B cell (primary cell): ENCODE measurements at regions not wholly inside any gene's neighbourhood (a gene's known extent, or its start where the extent isn't known, plus 50 kb on each side); places are given as distances from the start of the nearest gene placed in this dataset.

Source experiments
- ATAC-seq: fragments of 200-7000 bp; cut with Tn5 transposase; one replicate; pipeline ENCODE4 v1.10.0; 2021; ENCODE audit warnings: low read depth, mild to moderate bottlenecking, moderate number of reproducible peaks, moderate library complexity
- CTCF ChIA-PET: fragments of 350-600 bp; sonication (Branson Sonifier 250); formaldehyde crosslinking; loops from one replicate; lab custom pipeline; 2021; ENCODE audit warnings: antibody characterized with exemption, inconsistent platforms; lab: Charles Lee
- POLR2A ChIA-PET: fragments of 350-600 bp; sonication (Branson Sonifier 250); formaldehyde crosslinking; loops from one replicate; lab custom pipeline; 2021; ENCODE audit warnings: antibody characterized with exemption; lab: Charles Lee
- DNase-seq: peaks from one replicate; pipeline ENCODE4 v3.0.0; 2013
- H2AFZ ChIP-seq: 2 replicates; pipeline ENCODE4 v1.6.1; 2012; ENCODE audit warnings: mild to moderate bottlenecking, low read depth, low read length; ENCODE audit not compliant: insufficient read depth, poor library complexity, severe bottlenecking
- H3K27ac ChIP-seq, 2 donors: 1 replicate in 1 of 2; 2 replicates in 1 of 2; pipeline ENCODE4 v1.5.1; 2012 to 2013; ENCODE audit warnings: low read length in 2 of 2, mild to moderate bottlenecking in 2 of 2, moderate library complexity in 1 of 2
- H3K27me3 ChIP-seq, 4 experiments: fragments of 200-600 bp in 1 of 4; sonication (generic) in 1 of 4; replicated peaks in 1 of 4; 1 replicate in 2 of 4; 2 replicates in 2 of 4; pipeline versions ENCODE4 v1.6.1 to v1.7.0; 2013 to 2016; ENCODE audit warnings: low read length in 3 of 4, mild to moderate bottlenecking in 2 of 4, mixed read lengths in 1 of 4, moderate library complexity in 1 of 4; ENCODE audit not compliant: insufficient read depth in 4 of 4, control insufficient read depth in 3 of 4; ENCODE audit errors: control extremely low read depth in 1 of 4
- H3K36me3 ChIP-seq, 2 experiments: replicated peaks in 1 of 2; 1 replicate in 1 of 2; 2 replicates in 1 of 2; pipeline versions ENCODE4 v1.6.1 to v1.7.1; 2013; ENCODE audit warnings: low read length in 1 of 2; ENCODE audit not compliant: insufficient read depth in 2 of 2, control insufficient read depth in 1 of 2; ENCODE audit errors: control extremely low read depth in 1 of 2, extremely low read depth in 1 of 2
- H3K4me1 ChIP-seq, 2 donors: fragments of 200-600 bp in 1 of 2; sonication (generic) in 1 of 2; 1 replicate in 1 of 2; 2 replicates in 1 of 2; pipeline versions ENCODE4 v1.5.1 to v1.6.1; 2013 to 2017; ENCODE audit warnings: low read length in 2 of 2; ENCODE audit not compliant: control insufficient read depth in 2 of 2, insufficient read depth in 2 of 2
- H3K4me2 ChIP-seq: replicated peaks from 2 replicates; pipeline ENCODE3; 2012; ENCODE audit warnings: mild to moderate bottlenecking, low read depth, low read length; ENCODE audit not compliant: poor library complexity, severe bottlenecking
- H3K4me3 ChIP-seq, 5 experiments: fragments of 200-600 bp in 1 of 5; sonication (generic) in 1 of 5; 1 replicate in 3 of 5; 2 replicates in 2 of 5; pipeline versions ENCODE4 v1.5.1 to v1.7.0; 2011 to 2016; ENCODE audit warnings: low read length in 4 of 5, mild to moderate bottlenecking in 4 of 5, low read depth in 2 of 5, control low read depth in 1 of 5, moderate library complexity in 1 of 5; ENCODE audit not compliant: insufficient read depth in 1 of 5; ENCODE audit errors: control extremely low read depth in 1 of 5, extremely low read depth in 1 of 5
- H3K79me2 ChIP-seq: fragments of 200-600 bp; sonication (generic); one replicate; pipeline ENCODE4 v1.6.0; 2016; ENCODE audit warnings: low read length; ENCODE audit not compliant: control insufficient read depth, insufficient read depth
- H3K9ac ChIP-seq: fragments of 200-600 bp; sonication (generic); 2 replicates; pipeline ENCODE4 v1.6.1; 2017; ENCODE audit warnings: mild to moderate bottlenecking, low read length, moderate library complexity
- H3K9me3 ChIP-seq, 3 donors: one replicate each; pipeline versions ENCODE4 v1.6.1 to v1.7.1; 2013; ENCODE audit warnings: low read length in 2 of 3; ENCODE audit not compliant: control insufficient read depth in 2 of 3, insufficient read depth in 1 of 3; ENCODE audit errors: control extremely low read depth in 1 of 3
- H4K20me1 ChIP-seq: 2 replicates; pipeline ENCODE4 v1.6.0; 2012; ENCODE audit warnings: mild to moderate bottlenecking, low read length; ENCODE audit not compliant: insufficient read depth, control insufficient read depth, poor library complexity, severe bottlenecking
- H3K27ac Mint-ChIP-seq: one replicate; pipeline ENCODE4 v1.8.0; 2021; ENCODE audit warnings: mixed read lengths
- H3K27me3 Mint-ChIP-seq: one replicate; pipeline ENCODE4 v1.8.0; 2021; ENCODE audit warnings: mixed read lengths
- H3K4me1 Mint-ChIP-seq: one replicate; pipeline ENCODE4 v1.8.0; 2021; ENCODE audit warnings: mixed read lengths
- H3K4me3 Mint-ChIP-seq: one replicate; pipeline ENCODE4 v1.8.0; 2021; ENCODE audit warnings: mixed read lengths
- H3K9me3 Mint-ChIP-seq: one replicate; pipeline ENCODE4 v1.8.0; 2022; ENCODE audit warnings: mixed read lengths; ENCODE audit not compliant: insufficient read depth
- CTCF ChIP-seq: fragments of 200-600 bp; IDR thresholded peaks from one replicate; pipeline ENCODE4 v1.8.0; 2022; ENCODE audit warnings: antibody characterized with exemption, mild to moderate bottlenecking
- EZH2 ChIP-seq: IDR thresholded peaks from 2 replicates; pipeline ENCODE4 v1.6.1; 2012; ENCODE audit warnings: borderline replicate concordance, low read depth, mild to moderate bottlenecking, moderate library complexity, low read length; ENCODE audit not compliant: insufficient read depth, poor library complexity, severe bottlenecking
- WGBS: methylation state at CpG from one replicate; pipeline ENCODE4 v1.1.5; 2013; ENCODE audit warnings: missing lambda C conversion rate; ENCODE audit not compliant: insufficient coverage; 5-methylcytosine and 5-hydroxymethylcytosine counted together
- intact Hi-C: fragments of 100-400 bp; cut with micrococcal nuclease; formaldehyde crosslinking; loops from one replicate; pipeline ENCODE4 v1.10.0; 2022

- TF ChIP-seq CTCF: no peak
- no peak for TF ChIP-seq EZH2
- H4K20me1 ChIP-seq: no peaks in the 10 kb centered on the region
- no peak overlapping the region for H3K4me3 ChIP-seq
- Mint-ChIP-seq H3K4me1 (no peaks in the 10 kb centered on the region), H3K4me3 (no peak overlapping the region), H3K27me3 (peaks cover 25% of the 10 kb centered on the region), H3K9me3 (no peaks in the 10 kb centered on the region), H3K27ac (no peak overlapping the region)
- ATAC-seq (no peak), DNase-seq (no peak)
- H3K79me2 ChIP-seq: no peaks in the 10 kb centered on the region
- H3K9me3 ChIP-seq: peaks cover 0 to 13% (median 0%) of the 10 kb centered on the region in 3 donors
- intact Hi-C loops: no loop called here
- no peaks in the 10 kb centered on the region for H3K36me3 ChIP-seq
- 98% methylated on average over 12 of the region's 15 CpGs for WGBS
- no peak overlapping the region for H3K9ac ChIP-seq
- no peak overlapping the region for H2AFZ ChIP-seq
- ChIA-PET CTCF (no interaction called here), POLR2A (no interaction called here)
- H3K4me2 ChIP-seq: no peak overlapping the region
- H3K27me3 ChIP-seq: peaks cover 0 to 11% (median 5%) of the 10 kb centered on the region in 4 experiments
- no peak overlapping the region for H3K27ac ChIP-seq
- no peaks in the 10 kb centered on the region for H3K4me1 ChIP-seq
These were observed 314.1 kb upstream of the TNRC6C start for GRCh38 chr17:77644181-77645071.
